ENCODE measurements at regions not wholly inside any gene's neighbourhood (a gene's known extent, or its start where the extent isn't known, plus 50 kb on each side); places are given as distances from the start of the nearest gene placed in this dataset.

DNA sequence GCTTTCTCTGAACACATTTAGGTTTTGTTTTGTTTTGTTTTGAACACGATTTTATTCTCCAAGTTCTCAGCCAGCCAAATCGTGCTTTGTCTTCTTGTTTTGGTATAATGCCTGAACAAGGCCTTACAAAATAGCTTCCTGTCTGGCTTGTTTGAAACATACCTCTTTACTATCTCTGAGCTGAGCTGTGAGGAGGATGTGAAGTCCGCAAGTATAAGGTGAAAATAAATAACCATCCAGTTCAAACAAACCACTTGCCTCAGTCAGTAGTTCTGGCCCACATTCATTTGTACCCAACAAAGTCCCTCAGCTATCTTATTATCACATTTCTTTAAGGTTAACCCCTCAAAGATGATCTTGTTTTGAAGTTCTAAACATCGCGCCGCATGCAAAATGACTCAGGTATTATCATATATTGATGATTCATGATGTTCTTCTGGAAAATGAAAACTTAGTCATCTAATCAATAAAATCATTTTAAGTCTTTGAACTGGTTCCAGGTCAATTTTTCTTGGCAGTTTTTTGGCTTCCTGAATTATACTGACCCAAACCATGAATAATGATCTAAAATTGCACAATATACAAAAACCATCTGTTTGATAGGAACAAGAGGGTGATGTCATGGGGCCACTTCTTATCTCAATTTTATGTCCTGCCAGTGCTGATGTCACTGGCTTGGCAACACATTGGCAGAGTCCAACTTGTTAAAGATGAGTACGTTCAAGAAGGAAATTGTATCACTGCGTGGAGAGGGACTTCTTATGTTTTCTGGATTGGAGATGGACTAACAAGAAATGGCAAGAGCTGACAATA is 694.3 kb downstream of the KCNJ2 start:
- DNase-seq (ENCODE audit: extremely low read depth in 1 of 11, low read depth in 9 of 11, low spot score in 4 of 11) = no peak

DNA sequence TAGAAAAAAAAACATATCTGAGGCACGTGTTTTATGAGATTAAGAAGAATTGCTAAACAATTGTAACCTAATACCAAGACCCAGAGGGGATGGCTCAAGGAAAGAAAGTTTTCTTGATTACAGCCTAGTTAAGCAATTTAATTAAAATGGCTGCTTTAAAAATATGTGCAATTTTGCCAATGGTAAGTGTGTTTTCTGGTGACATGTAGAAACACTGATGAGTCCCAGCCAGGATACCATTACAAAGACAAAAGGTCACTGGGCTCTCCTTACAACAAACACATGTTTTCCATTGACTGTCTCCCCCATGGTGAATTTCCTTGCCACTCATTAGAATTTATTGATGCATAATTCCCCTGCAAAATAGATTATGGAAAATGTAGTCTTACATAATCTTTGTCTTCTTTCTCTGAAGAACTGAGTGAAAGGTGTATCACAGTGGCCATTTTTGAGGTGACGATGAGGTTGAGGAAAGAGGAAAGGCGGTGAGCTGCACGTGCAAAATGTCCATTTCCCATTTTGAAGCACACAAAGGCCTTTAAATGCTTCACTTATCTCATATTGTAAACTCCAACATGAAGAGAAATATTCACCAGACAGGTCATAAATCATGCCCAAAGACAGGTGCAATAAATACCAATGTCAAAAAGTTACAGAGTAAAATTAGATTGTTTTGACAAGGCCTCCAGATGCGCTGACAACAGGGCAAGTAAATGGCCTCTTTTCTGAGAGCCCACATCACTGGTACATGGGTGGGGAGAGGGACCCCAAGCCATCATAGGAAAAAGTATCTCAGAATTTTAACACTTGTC is 696.9 kb downstream of the KCNJ2 start:
- no peak for DNase-seq (ENCODE audit: extremely low read depth in 1 of 11, low read depth in 9 of 11, low spot score in 4 of 11)

- DNase-seq (ENCODE audit: extremely low read depth in 1 of 11, low read depth in 9 of 11, low spot score in 4 of 11) = no peak
Measured at GRCh38 chr17:70868149-70868548, 698.8 kb downstream of the KCNJ2 start.

GRCh38 chr17:70869402-70870085 is 700.2 kb downstream of the KCNJ2 start:
- peak in 1 of 11 donors; percentile 11 for DNase-seq (ENCODE audit: extremely low read depth in 1 of 11, low read depth in 9 of 11, low spot score in 4 of 11)

DNA sequence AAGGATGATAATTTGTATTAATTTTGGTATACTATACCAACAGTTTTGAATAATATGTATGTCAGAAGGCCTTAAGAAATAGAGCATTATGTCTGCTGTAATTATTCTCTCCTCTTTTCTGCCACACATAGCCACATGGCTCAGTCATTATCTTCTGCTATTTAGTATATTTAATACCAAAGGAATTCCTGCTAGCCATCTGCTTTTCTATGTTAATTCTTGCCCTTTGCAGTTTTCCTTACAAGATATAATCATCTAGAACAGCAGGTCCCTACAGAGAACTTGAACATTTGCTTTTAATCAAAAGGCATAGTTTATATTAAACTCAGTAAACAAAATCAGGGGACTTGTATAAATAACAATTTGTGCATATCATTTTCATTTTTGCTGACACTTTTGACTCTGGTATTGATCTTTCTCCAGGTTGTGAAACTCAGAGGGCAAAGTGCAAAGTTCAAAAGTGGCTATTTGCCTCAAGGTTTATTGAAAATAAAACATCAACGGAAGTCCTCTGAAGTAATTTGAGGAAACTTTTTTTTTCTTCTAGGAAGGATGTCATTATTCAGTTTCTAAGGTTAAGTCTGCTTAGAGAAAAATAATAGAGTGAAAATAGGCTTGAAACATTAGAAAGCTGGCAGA is 702.0 kb downstream of the KCNJ2 start:
- DNase-seq (ENCODE audit: extremely low read depth in 1 of 11, low read depth in 9 of 11, low spot score in 4 of 11) = no peak

DNA sequence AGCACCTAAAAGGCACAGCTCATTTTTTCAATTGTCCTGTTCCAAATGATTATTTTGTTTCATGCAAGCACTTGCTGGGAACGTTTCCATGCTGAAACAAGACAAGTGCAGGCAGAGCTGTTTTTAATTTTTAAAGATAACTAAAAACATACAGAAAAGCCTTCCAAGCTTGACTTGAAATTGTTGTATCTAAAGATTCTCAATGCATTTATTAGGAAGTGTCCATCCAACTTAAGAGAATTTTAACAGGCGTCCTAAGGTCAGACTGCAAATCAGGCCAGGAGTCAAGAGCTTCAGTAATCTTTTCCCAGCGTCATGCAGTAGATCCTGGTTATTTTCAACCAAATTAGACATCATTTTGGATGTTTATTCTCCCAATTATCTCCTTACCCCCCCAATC is 702.8 kb downstream of the KCNJ2 start:
- no peak for DNase-seq (ENCODE audit: extremely low read depth in 1 of 11, low read depth in 9 of 11, low spot score in 4 of 11)

- DNase-seq (ENCODE audit: extremely low read depth in 1 of 11, low read depth in 9 of 11, low spot score in 4 of 11) = no peak
Measured at GRCh38 chr17:70875729-70876310, 706.5 kb downstream of the KCNJ2 start.

GRCh38 chr17:70878879-70879278 is 709.5 kb downstream of the KCNJ2 start:
- DNase-seq (ENCODE audit: extremely low read depth in 1 of 11, low read depth in 9 of 11, low spot score in 4 of 11) = no peak

- no peak for DNase-seq (ENCODE audit: extremely low read depth in 1 of 11, low read depth in 9 of 11, low spot score in 4 of 11)
Measured at GRCh38 chr17:70879401-70879800, 710.1 kb downstream of the KCNJ2 start.

- no peak for DNase-seq (ENCODE audit: extremely low read depth in 1 of 11, low read depth in 9 of 11, low spot score in 4 of 11)
Measured at GRCh38 chr17:70881093-70881492, 711.8 kb downstream of the KCNJ2 start.

- no peak for DNase-seq (ENCODE audit: extremely low read depth in 1 of 11, low read depth in 9 of 11, low spot score in 4 of 11)
Measured at GRCh38 chr17:70882504-70882903, 713.2 kb downstream of the KCNJ2 start.

GRCh38 chr17:70886648-70887047 is 717.3 kb downstream of the KCNJ2 start:
- DNase-seq (ENCODE audit: extremely low read depth in 1 of 11, low read depth in 9 of 11, low spot score in 4 of 11) = no peak

GRCh38 chr17:70888324-70888723 is 719.0 kb downstream of the KCNJ2 start:
- no peak for DNase-seq (ENCODE audit: extremely low read depth in 1 of 11, low read depth in 9 of 11, low spot score in 4 of 11)

DNA sequence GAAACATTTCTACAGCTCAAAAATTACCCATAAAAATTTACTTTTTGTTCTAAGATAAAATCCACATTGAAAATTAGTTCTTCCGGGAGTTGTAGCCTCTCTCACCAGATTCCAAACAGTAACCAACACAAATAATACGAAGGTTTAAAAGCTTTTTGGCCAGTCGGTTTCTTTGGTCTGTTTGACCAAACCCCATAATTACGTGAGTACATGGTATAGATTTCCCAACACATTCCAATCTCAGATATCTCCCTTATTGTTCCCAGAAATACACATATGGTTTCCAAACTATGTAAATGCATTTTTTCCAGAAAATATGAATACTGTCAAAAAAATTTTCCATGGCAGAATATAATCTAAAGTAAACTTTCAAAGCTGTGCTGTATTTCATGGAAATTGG is 722.0 kb downstream of the KCNJ2 start:
- no peak for DNase-seq (ENCODE audit: extremely low read depth in 1 of 11, low read depth in 9 of 11, low spot score in 4 of 11)

DNA sequence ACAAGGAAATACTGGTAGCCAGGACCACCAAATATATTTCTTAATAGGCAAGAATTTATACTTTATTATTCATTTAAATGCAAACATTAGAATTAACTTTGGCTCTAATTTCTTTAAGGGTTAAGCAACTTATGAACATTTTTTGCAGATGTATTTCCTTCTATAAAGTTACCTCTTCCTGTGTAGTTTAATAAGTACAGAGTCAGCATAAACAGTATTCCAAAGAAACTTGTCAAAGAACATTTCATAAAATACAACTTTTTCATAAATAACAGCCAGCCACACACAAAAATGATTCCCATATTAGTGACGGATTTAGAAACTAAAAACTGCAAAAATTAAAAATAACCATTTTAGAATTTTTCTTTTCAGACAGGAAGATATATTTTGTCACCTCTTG is 723.2 kb downstream of the KCNJ2 start:
- DNase-seq (ENCODE audit: extremely low read depth in 1 of 11, low read depth in 9 of 11, low spot score in 4 of 11) = no peak

DNA sequence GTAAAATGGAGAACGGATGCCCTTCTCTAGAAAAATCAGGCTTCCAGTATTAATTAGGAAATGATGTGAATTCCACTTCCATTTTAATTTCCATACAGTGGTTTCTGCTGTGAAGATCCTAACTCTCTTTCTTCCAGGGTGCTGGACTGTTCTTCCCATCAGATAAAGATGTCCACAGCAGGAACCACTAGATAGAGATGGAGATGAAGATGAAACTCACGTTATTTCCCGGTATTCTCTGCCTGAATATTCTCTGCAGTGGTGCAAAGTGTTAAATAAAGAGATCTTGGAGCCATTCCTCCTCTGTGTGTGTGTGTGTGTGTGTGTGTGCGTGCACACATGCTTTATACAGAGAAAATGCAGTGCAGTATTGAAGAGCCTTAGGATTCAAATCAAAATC is 727.5 kb downstream of the KCNJ2 start:
- no peak for DNase-seq (ENCODE audit: extremely low read depth in 1 of 11, low read depth in 9 of 11, low spot score in 4 of 11)

- DNase-seq (ENCODE audit: extremely low read depth in 1 of 11, low read depth in 9 of 11, low spot score in 4 of 11) = no peak
Measured at GRCh38 chr17:70897446-70897845, 728.1 kb downstream of the KCNJ2 start.

DNA sequence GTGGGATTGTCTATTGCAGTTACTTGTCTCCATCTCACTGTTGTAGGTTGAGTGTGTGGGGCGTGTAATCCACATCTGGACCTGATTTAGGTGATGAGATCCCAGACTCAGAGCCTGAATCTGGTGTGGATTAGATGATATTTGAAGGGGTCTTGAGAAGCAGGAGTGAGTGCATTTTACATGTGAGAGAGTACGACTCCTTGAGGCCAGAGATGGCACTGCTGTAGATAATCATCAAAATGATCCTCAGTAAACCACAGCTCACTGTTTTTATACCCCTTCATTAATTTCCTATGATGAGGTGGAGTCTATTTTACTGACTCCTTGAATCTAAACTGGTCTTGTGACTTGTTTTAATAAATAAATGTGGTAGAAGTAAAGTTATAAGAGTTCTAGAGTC is 732.5 kb downstream of the KCNJ2 start:
- DNase-seq (ENCODE audit: extremely low read depth in 1 of 11, low read depth in 9 of 11, low spot score in 4 of 11) = no peak

DNA sequence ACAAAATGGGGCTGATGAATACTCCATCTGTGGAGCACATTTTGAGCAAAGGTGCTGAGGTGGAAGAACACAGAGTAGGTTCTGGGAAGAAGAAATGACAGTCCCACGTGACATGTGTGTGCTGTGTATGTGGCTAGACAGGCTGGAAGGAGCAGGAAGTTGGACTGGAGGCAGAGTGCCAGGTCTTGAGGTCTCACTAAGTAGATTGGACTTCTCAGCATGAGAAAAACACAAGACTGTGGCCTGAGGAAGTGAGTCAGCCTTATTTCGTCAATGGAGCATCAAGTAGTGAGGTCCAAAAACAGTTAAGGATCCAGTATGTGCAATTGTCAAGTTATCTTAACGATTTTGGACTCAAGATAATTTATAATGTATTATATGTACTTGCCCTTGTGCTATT is 736.5 kb downstream of the KCNJ2 start:
- peak in 4 of 11 donors; percentile 5 to 26 (median 14) for DNase-seq (ENCODE audit: extremely low read depth in 1 of 11, low read depth in 9 of 11, low spot score in 4 of 11)

All from renal cortex interstitium (tissue), 11 donors.